Parathyroid adenoma (tissue), 2 donors: ENCODE measurements at regions not wholly inside any gene's neighbourhood (a gene's known extent, or its start where the extent isn't known, plus 50 kb on each side); places are given as distances from the start of the nearest gene placed in this dataset.

Experiments used
- H2AFZ ChIP-seq: fragments of 300-600 bp; sonication (generic); one replicate; pipeline ENCODE4 v1.7.0; 2017; ENCODE audit warnings: antibody characterized with exemption, mild to moderate bottlenecking
- H3K27ac ChIP-seq: fragments of 300-600 bp; sonication (generic); one replicate; pipeline ENCODE4 v1.7.0; 2017
- H3K27me3 ChIP-seq: fragments of 300-600 bp; sonication (generic); one replicate; pipeline ENCODE4 v1.7.0; 2017; ENCODE audit warnings: low read length; ENCODE audit not compliant: control insufficient read depth, insufficient read depth
- H3K36me3 ChIP-seq: fragments of 300-600 bp; sonication (generic); one replicate; pipeline ENCODE4 v1.7.0; 2017; ENCODE audit warnings: low read length; ENCODE audit not compliant: control insufficient read depth, insufficient read depth
- H3K4me1 ChIP-seq: fragments of 300-600 bp; sonication (generic); one replicate; pipeline ENCODE4 v1.7.0; 2017; ENCODE audit warnings: control low read depth
- H3K4me2 ChIP-seq: fragments of 300-600 bp; sonication (generic); one replicate; pipeline ENCODE4 v1.7.0; 2017; ENCODE audit warnings: low read length
- H3K4me3 ChIP-seq: fragments of 300-600 bp; sonication (generic); one replicate; pipeline ENCODE4 v1.7.0; 2017; ENCODE audit warnings: low read depth, low read length
- H3K79me2 ChIP-seq: fragments of 300-600 bp; sonication (generic); one replicate; pipeline ENCODE4 v1.7.0; 2017; ENCODE audit warnings: control low read depth
- H3K9ac ChIP-seq: fragments of 300-600 bp; sonication (generic); one replicate; pipeline ENCODE4 v1.7.0; 2017; ENCODE audit warnings: mild to moderate bottlenecking
- H3K9me3 ChIP-seq: fragments of 300-600 bp; sonication (generic); one replicate; pipeline ENCODE4 v1.7.0; 2017; ENCODE audit warnings: low read length; ENCODE audit not compliant: control insufficient read depth
- CTCF ChIP-seq: fragments of 300-600 bp; sonication (generic); IDR thresholded peaks from one replicate; pipeline ENCODE4 v1.7.0; 2017; ENCODE audit warnings: antibody characterized with exemption, mild to moderate bottlenecking
- donor health status: primary hyperparathyroidism.

- no peak overlapping the region for H2AFZ ChIP-seq
- H3K36me3 ChIP-seq: no peaks in the 10 kb centered on the region
- no peak overlapping the region for H3K4me3 ChIP-seq
- H3K27me3 ChIP-seq: no peaks in the 10 kb centered on the region
- no peaks in the 10 kb centered on the region for H3K4me1 ChIP-seq
- no peaks in the 10 kb centered on the region for H3K79me2 ChIP-seq
- no peak overlapping the region for H3K4me2 ChIP-seq
- H3K27ac ChIP-seq: no peak overlapping the region
- no peak overlapping the region for H3K9ac ChIP-seq
- no peaks in the 10 kb centered on the region for H3K9me3 ChIP-seq
- TF ChIP-seq CTCF: no peak
Observed at GRCh38 chr10:113390896-113391295, 162.0 kb upstream of the HABP2 start.

GRCh38 chr10:113397047-113397446 lies 155.8 kb upstream of the HABP2 start:
- Histone ChIP-seq H3K9ac (no peak overlapping the region), H3K79me2 (no peaks in the 10 kb centered on the region), H3K4me3 (no peak overlapping the region), H2AFZ (no peak overlapping the region), H3K27ac (no peak overlapping the region), H3K27me3 (no peaks in the 10 kb centered on the region), H3K9me3 (no peaks in the 10 kb centered on the region), H3K36me3 (no peaks in the 10 kb centered on the region), H3K4me1 (no peaks in the 10 kb centered on the region), H3K4me2 (no peak overlapping the region)
- no peak for TF ChIP-seq CTCF

GRCh38 chr10:113399065-113399464 lies 153.8 kb upstream of the HABP2 start:
- Histone ChIP-seq H3K79me2 (no peaks in the 10 kb centered on the region), H3K27ac (no peak overlapping the region), H3K4me2 (no peak overlapping the region), H3K27me3 (no peaks in the 10 kb centered on the region), H3K9me3 (no peaks in the 10 kb centered on the region), H3K36me3 (no peaks in the 10 kb centered on the region), H3K4me1 (no peaks in the 10 kb centered on the region), H3K9ac (no peak overlapping the region), H2AFZ (no peak overlapping the region), H3K4me3 (no peak overlapping the region)
- TF ChIP-seq CTCF: no peak

- no peak overlapping the region for H3K4me3 ChIP-seq
- TF ChIP-seq CTCF: no peak
- no peaks in the 10 kb centered on the region for H3K79me2 ChIP-seq
- no peak overlapping the region for H3K9ac ChIP-seq
- H3K36me3 ChIP-seq: no peaks in the 10 kb centered on the region
- no peak overlapping the region for H3K4me2 ChIP-seq
- H3K4me1 ChIP-seq: no peaks in the 10 kb centered on the region
- no peak overlapping the region for H3K27ac ChIP-seq
- no peaks in the 10 kb centered on the region for H3K27me3 ChIP-seq
- no peak overlapping the region for H2AFZ ChIP-seq
- H3K9me3 ChIP-seq: no peaks in the 10 kb centered on the region
Observed at GRCh38 chr10:113402602-113403001, 150.3 kb upstream of the HABP2 start.

GRCh38 chr10:113407218-113407617 lies 145.6 kb upstream of the HABP2 start:
- TF ChIP-seq CTCF: no peak
- Histone ChIP-seq H3K4me3 (no peak overlapping the region), H3K79me2 (no peaks in the 10 kb centered on the region), H3K4me1 (no peaks in the 10 kb centered on the region), H3K36me3 (no peaks in the 10 kb centered on the region), H2AFZ (no peak overlapping the region), H3K4me2 (no peak overlapping the region), H3K27me3 (no peaks in the 10 kb centered on the region), H3K9me3 (no peaks in the 10 kb centered on the region), H3K9ac (no peak overlapping the region), H3K27ac (no peak overlapping the region)
